BE2C (cell line): ENCODE measurements at regions not wholly inside any gene's neighbourhood (a gene's known extent, or its start where the extent isn't known, plus 50 kb on each side); places are given as distances from the start of the nearest gene placed in this dataset.

Experiments used
- DNase-seq: peaks from one replicate; pipeline ENCODE4 v3.0.0-alpha.2; 2020
- H3K27me3 ChIP-seq: fragments of 250-450 bp; sonication (Bioruptor Pico); 2 replicates; pipeline ENCODE4 v1.5.1; 2020; ENCODE audit warnings: mild to moderate bottlenecking
- H3K36me3 ChIP-seq: fragments of 250-450 bp; sonication (Bioruptor Pico); 2 replicates; pipeline ENCODE4 v1.5.1; 2020; ENCODE audit warnings: mild to moderate bottlenecking
- H3K4me1 ChIP-seq: fragments of 250-450 bp; sonication (Bioruptor Pico); 2 replicates; pipeline ENCODE4 v1.5.1; 2020
- H3K4me3 ChIP-seq: 2 replicates; pipeline ENCODE4 v1.5.1; 2011; ENCODE audit warnings: low read depth, low read length
- H3K9me3 ChIP-seq: fragments of 250-450 bp; sonication (Bioruptor Pico); 2 replicates; pipeline ENCODE4 v1.5.1; 2020
- TF ChIP-seq, protein P1 (sequence below): IDR thresholded peaks from 2 replicates; pipeline ENCODE4 v1.5.1; 2012; ENCODE audit warnings: mild to moderate bottlenecking, low read depth, low read length

DNA sequence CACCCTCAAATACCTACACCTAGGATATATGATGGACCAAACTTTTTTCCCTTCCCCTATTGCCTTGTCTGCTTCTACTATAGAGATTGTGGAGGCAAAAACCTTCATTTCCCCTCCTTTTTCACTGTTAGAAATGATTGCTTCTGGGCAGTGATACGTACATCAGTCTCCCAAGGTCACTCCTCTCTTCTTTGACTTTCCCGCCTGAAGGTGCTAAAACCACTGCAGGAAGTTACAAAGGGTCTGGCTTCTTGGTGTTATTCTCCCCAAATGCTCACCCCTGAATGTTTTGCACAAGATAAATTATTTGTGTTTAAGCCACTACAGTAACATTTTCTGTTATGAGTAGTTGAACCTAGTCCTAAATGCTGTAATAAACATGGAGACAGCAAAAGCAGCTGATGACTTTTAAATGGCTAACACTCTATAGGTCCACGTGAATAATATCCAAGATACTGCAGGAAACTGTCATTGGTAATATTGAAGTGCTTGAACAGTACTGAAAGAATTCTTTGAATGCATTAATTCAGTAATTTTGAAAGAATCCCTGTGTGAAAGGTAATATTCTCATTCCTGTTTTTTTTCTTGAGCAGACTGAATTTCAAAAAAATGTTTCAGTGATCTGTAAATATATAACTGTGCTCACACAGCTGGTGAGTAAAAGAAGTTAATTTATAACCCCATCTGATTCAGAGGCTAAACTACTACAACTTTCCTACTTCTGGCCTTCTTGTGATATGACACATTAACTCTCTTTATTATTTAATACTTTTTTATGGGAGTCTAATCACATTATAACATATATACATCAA lies 865.1 kb downstream of the EFNB2 start:
- Histone ChIP-seq H3K27me3 (no peaks in the 10 kb centered on the region), H3K36me3 (no peaks in the 10 kb centered on the region), H3K9me3 (no peaks in the 10 kb centered on the region), H3K4me1 (no peaks in the 10 kb centered on the region), H3K4me3 (no peak overlapping the region)
- TF ChIP-seq, protein P1, sequence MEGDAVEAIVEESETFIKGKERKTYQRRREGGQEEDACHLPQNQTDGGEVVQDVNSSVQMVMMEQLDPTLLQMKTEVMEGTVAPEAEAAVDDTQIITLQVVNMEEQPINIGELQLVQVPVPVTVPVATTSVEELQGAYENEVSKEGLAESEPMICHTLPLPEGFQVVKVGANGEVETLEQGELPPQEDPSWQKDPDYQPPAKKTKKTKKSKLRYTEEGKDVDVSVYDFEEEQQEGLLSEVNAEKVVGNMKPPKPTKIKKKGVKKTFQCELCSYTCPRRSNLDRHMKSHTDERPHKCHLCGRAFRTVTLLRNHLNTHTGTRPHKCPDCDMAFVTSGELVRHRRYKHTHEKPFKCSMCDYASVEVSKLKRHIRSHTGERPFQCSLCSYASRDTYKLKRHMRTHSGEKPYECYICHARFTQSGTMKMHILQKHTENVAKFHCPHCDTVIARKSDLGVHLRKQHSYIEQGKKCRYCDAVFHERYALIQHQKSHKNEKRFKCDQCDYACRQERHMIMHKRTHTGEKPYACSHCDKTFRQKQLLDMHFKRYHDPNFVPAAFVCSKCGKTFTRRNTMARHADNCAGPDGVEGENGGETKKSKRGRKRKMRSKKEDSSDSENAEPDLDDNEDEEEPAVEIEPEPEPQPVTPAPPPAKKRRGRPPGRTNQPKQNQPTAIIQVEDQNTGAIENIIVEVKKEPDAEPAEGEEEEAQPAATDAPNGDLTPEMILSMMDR: no peak
- no peak for DNase-seq

DNA sequence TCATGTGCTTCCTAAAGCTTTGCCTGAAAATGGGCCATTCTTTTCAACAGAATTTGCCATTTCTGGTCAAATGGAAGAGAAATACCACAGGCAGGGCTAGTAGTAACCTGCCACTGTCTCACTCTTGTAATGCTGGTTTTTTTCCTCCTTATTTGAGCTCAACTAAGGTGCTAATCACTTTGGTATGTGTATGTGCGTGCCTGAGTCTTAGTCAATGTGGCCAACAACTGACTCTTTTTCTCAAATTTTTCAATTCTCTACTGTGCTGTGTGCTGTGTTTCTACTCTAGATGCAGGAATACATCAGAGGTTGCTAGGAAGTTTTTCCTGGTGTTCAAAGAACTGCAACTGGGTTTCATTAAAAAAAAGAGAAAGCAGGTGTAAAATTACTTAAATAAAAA lies 870.2 kb downstream of the EFNB2 start:
- TF ChIP-seq, protein P1: no peak
- Histone ChIP-seq H3K4me3 (no peak overlapping the region), H3K4me1 (no peaks in the 10 kb centered on the region), H3K36me3 (no peaks in the 10 kb centered on the region), H3K27me3 (no peaks in the 10 kb centered on the region), H3K9me3 (no peaks in the 10 kb centered on the region)
- no peak for DNase-seq

DNA sequence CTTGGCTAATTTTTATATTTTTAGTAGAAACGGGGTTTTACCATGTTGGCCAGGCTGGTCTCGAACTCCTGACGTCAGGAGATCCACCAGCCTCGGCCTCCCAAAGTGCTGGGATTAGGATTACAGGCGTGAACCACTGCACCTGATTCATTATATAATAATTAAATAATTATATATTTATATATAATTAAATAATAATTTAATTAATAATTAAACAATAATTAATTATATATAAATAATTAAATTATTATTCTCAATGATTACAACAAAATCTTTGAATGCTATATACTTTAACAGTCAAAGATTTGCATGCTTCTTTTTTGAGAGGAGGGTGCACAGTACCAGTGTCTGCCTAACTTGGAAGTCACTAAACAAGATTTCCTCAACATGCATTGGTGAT lies 872.3 kb downstream of the EFNB2 start:
- Histone ChIP-seq H3K36me3 (no peaks in the 10 kb centered on the region), H3K4me1 (no peaks in the 10 kb centered on the region), H3K9me3 (no peaks in the 10 kb centered on the region), H3K4me3 (no peak overlapping the region), H3K27me3 (no peaks in the 10 kb centered on the region)
- no peak for DNase-seq
- TF ChIP-seq, protein P1: no peak

- H3K27me3 ChIP-seq: no peaks in the 10 kb centered on the region
- DNase-seq: no peak
- TF ChIP-seq, protein P1: no peak
- no peak overlapping the region for H3K4me3 ChIP-seq
- no peaks in the 10 kb centered on the region for H3K36me3 ChIP-seq
- no peaks in the 10 kb centered on the region for H3K4me1 ChIP-seq
- H3K9me3 ChIP-seq: no peaks in the 10 kb centered on the region
Measured at GRCh38 chr13:105660561-105660960, 874.9 kb downstream of the EFNB2 start.

DNA sequence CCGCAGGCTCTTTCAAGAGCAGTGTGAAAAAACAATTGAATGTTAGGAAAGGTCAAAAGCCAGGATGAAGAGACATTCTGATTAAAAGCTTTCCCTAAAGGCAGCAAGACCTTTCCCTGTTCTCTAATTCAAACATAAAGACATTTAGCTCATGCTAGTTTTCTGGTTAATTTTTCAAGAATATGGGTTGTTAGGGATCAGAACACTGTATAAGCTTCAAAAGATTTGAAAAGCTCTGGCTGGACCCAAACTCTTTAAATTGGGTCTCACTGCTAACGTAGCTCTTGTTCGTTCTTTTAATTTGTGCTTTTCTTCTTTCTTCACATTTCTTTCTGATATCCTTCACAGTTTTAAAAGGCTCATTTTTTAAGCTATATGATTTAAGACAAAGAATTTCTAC lies 877.0 kb downstream of the EFNB2 start:
- H3K36me3 ChIP-seq: no peaks in the 10 kb centered on the region
- H3K4me1 ChIP-seq: no peaks in the 10 kb centered on the region
- DNase-seq: no peak
- no peaks in the 10 kb centered on the region for H3K27me3 ChIP-seq
- H3K9me3 ChIP-seq: no peaks in the 10 kb centered on the region
- TF ChIP-seq, protein P1: no peak
- no peak overlapping the region for H3K4me3 ChIP-seq

- H3K36me3 ChIP-seq: no peaks in the 10 kb centered on the region
- no peaks in the 10 kb centered on the region for H3K27me3 ChIP-seq
- no peaks in the 10 kb centered on the region for H3K9me3 ChIP-seq
- TF ChIP-seq, protein P1: no peak
- H3K4me1 ChIP-seq: no peaks in the 10 kb centered on the region
- H3K4me3 ChIP-seq: no peak overlapping the region
- no peak for DNase-seq
Measured at GRCh38 chr13:105655046-105655445, 880.4 kb downstream of the EFNB2 start.
